Left lung (tissue), 4 donors: ENCODE measurements at regions not wholly inside any gene's neighbourhood (a gene's known extent, or its start where the extent isn't known, plus 50 kb on each side); places are given as distances from the start of the nearest gene placed in this dataset.
"Not testable (repeated sequence)": the region's sequence is repeated elsewhere in the genome, so short reads cannot be mapped to it uniquely, and the experiment has no call there.

Experiments
- ATAC-seq: fragments of 200-7000 bp; cut with Tn5 transposase; one replicate; pipeline ENCODE4 v1.9.1; 2020; ENCODE audit warnings: moderate library complexity
- DNase-seq, 4 donors: peaks; one replicate each; pipeline ENCODE4 v3.0.0-alpha.2; 2013 to 2020
- H3K27ac ChIP-seq, 2 donors: fragments of 200-600 bp; sonication (generic) in 1 of 2; one replicate each; pipeline versions ENCODE4 v1.5.0 to v1.8.0; 2020 to 2021
- H3K27me3 ChIP-seq, 2 donors: fragments of 200-600 bp; sonication (generic) in 1 of 2; one replicate each; pipeline versions ENCODE4 v1.5.0 to v1.8.0; 2020 to 2021
- H3K36me3 ChIP-seq, 2 donors: fragments of 200-600 bp; sonication (generic) in 1 of 2; one replicate each; pipeline versions ENCODE4 v1.5.0 to v1.8.0; 2020 to 2021
- H3K4me1 ChIP-seq, 2 donors: fragments of 200-600 bp; one replicate each; pipeline ENCODE4 v1.8.0; 2021
- H3K4me3 ChIP-seq, 2 donors: fragments of 200-600 bp; sonication (generic) in 1 of 2; one replicate each; pipeline versions ENCODE4 v1.5.0 to v1.8.0; 2020 to 2021; ENCODE audit warnings: mild to moderate bottlenecking in 1 of 2
- H3K9me3 ChIP-seq, 2 donors: fragments of 200-600 bp; sonication (generic) in 1 of 2; one replicate each; pipeline versions ENCODE4 v1.5.0 to v1.8.0; 2020 to 2021
- intact Hi-C, 2 donors: fragments of 100-400 bp; cut with DNase I; formaldehyde crosslinking; loops; one replicate each; pipeline versions ENCODE4 v1.11.2 to v1.14.2; 2022
- TF ChIP-seq, protein P1 (sequence below), 2 donors: fragments of 200-600 bp; sonication (generic) in 1 of 2; IDR thresholded peaks; one replicate each; pipeline versions ENCODE4 v1.5.0 to v1.8.0; 2021; ENCODE audit warnings: antibody characterized with exemption in 2 of 2
- donor health status: DM: no; HTN: yes; CAD: no.
- donor health status: DM: no; HTN: no; CAD: no.

DNA sequence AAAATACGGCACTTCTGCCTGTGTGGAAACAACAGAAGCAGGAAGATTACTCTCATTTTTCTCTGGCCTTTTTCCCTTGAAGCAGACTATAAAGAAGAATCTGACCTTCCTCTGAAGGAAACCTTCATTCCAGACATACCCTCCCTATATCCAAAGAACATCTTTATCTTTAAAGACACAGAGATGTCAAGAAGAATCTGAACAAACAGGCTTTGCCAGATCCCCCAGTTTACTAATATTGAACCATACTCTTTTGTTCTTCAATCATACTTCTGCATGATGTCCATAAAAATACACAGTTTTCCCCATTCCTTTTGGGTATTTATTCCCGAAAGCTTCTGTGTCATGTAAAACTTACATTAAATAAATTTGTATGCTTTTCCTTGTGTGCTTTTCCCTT lies 225.8 kb downstream of the MAT2B start:
- Histone ChIP-seq H3K9me3 (no peaks in the 10 kb centered on the region), H3K36me3 (no peaks in the 10 kb centered on the region), H3K27ac (no peak overlapping the region), H3K4me1 (no peaks in the 10 kb centered on the region), H3K27me3 (no peaks in the 10 kb centered on the region), H3K4me3 (no peak overlapping the region)
- intact Hi-C loops: no loop called here
- ATAC-seq: no peak
- TF ChIP-seq, protein P1, sequence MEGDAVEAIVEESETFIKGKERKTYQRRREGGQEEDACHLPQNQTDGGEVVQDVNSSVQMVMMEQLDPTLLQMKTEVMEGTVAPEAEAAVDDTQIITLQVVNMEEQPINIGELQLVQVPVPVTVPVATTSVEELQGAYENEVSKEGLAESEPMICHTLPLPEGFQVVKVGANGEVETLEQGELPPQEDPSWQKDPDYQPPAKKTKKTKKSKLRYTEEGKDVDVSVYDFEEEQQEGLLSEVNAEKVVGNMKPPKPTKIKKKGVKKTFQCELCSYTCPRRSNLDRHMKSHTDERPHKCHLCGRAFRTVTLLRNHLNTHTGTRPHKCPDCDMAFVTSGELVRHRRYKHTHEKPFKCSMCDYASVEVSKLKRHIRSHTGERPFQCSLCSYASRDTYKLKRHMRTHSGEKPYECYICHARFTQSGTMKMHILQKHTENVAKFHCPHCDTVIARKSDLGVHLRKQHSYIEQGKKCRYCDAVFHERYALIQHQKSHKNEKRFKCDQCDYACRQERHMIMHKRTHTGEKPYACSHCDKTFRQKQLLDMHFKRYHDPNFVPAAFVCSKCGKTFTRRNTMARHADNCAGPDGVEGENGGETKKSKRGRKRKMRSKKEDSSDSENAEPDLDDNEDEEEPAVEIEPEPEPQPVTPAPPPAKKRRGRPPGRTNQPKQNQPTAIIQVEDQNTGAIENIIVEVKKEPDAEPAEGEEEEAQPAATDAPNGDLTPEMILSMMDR (IDR thresholded peaks at IDR 0.05): no peak
- no peak for DNase-seq

DNA sequence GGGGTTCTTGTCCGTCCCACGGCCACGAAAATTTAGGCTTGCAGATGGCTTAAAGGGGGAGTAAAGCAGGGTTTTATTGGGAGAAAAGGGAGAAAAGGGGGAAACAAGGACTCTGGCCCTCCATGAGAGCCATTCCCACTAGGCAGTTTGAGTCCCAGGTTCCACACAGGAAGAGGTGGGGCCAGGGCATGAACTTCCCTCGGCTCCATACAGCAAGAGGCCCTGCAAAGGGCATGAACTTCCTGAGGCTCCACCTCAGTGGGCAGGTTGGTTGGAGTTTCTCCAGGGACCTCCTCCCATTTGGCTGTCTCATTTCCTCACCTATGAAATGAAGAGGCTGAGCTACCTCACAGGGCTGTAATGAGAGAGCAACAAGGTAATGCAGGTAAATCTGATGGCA lies 229.7 kb downstream of the MAT2B start:
- no peak for DNase-seq
- intact Hi-C loops: no loop called here
- Histone ChIP-seq H3K27ac (no peak overlapping the region), H3K4me1 (no peaks in the 10 kb centered on the region), H3K9me3 (no peaks in the 10 kb centered on the region), H3K27me3 (no peaks in the 10 kb centered on the region), H3K36me3 (no peaks in the 10 kb centered on the region), H3K4me3 (no peak overlapping the region)
- TF ChIP-seq, protein P1 (IDR thresholded peaks at IDR 0.05): no peak
- no peak for ATAC-seq

DNA sequence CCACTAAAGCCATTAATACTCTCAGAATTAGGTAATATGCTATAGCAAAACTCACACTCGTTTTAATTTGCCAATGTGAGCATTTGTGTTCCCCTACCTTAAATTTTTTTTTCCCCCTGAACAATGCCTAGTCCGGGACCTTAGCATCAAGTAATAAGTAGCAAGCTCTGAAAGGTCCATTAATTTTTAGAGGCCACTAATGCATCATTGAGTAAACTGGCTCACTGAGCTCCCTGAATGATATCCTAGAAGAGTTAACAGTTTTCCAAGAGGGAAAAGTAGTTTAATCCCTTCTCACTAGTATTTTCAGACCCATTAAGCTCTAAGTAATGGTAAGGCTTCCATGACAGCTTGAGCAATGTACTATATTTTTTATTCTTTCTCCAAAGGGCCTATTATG lies 242.2 kb downstream of the MAT2B start:
- TF ChIP-seq, protein P1 (IDR thresholded peaks at IDR 0.05): no peak
- no peak overlapping the region for H3K27ac ChIP-seq
- no peaks in the 10 kb centered on the region for H3K4me1 ChIP-seq
- peaks cover 0 to 4% of the 10 kb centered on the region in 2 donors for H3K9me3 ChIP-seq
- ATAC-seq (no peak), DNase-seq (no peak)
- no peaks in the 10 kb centered on the region for H3K27me3 ChIP-seq
- intact Hi-C loops: no loop called here
- H3K4me3 ChIP-seq: no peak overlapping the region
- no peaks in the 10 kb centered on the region for H3K36me3 ChIP-seq

DNA sequence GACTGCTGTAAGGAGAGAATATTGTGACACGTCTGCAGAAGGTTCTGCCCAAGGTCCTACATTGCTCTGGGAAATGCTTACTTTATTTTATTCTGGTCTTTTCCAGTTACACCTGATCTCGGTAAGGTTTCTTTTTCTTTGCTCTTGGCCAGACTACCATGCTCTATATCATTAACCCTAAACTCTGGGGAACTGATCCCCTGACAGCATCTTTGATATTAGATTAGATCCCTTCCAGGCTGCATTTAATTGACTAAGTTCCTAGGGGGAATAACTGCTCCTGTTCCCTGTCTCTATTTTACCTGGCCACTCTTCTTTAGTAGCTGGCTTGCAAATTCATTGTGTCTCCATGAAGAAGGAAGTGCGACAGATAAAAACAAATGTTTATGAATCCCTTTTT lies 243.5 kb downstream of the MAT2B start:
- no peak overlapping the region for H3K4me3 ChIP-seq
- intact Hi-C loops: no loop called here
- peaks cover 0 to 4% of the 10 kb centered on the region in 2 donors for H3K9me3 ChIP-seq
- H3K4me1 ChIP-seq: no peaks in the 10 kb centered on the region
- ATAC-seq (no peak), DNase-seq (no peak)
- H3K36me3 ChIP-seq: no peaks in the 10 kb centered on the region
- no peaks in the 10 kb centered on the region for H3K27me3 ChIP-seq
- H3K27ac ChIP-seq: no peak overlapping the region
- TF ChIP-seq, protein P1 (IDR thresholded peaks at IDR 0.05): no peak

DNA sequence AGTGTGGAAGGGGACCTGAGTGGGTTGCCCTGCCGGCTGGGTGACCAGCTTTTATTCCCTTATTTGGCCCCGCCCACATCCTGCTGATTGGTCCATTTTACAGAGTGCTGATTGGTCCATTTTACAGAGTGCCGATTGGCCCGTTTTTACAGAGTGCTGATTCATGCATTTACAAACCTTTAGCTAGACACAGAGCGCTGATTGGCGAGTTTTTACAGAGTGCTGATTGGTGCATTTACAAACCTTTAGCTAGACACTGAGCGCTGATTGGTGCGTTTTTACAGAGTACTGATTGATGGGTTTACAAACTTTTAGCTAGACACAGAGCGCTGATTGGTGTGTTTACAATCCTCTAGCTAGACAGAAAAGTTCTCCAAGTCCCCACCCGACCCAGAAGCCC lies 245.0 kb downstream of the MAT2B start:
- H3K4me1 ChIP-seq, intact Hi-C loops, H3K9me3 ChIP-seq, ATAC-seq, H3K27me3 ChIP-seq, H3K27ac ChIP-seq, H3K36me3 ChIP-seq, H3K4me3 ChIP-seq, DNase-seq: not testable (repeated sequence)

DNA sequence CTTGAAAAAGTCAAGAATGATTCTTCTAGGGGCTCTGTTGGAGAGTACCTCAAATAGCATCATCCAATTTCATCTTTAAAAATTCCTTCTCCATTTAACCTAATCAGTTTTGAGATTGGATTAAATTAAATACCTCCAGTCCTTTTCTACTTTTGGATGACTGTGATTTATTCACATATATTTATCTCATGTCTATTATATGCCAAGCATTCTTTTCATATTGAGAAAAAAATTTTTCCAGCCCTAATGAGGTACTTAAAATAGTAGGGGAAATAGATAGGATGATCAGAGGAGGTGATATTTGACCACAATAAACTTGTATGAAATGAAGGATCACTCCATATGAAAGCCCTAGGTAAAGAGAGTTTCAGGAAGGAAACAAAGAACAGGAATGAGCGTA lies 250.1 kb downstream of the MAT2B start:
- Histone ChIP-seq H3K27me3 (no peaks in the 10 kb centered on the region), H3K36me3 (no peaks in the 10 kb centered on the region), H3K27ac (no peak overlapping the region), H3K4me1 (no peaks in the 10 kb centered on the region), H3K9me3 (peaks cover 0 to 4% of the 10 kb centered on the region in 2 donors), H3K4me3 (no peak overlapping the region)
- no peak for ATAC-seq
- intact Hi-C loops: no loop called here
- no peak for DNase-seq
- TF ChIP-seq, protein P1 (IDR thresholded peaks at IDR 0.05): no peak
